GM12865 (cell line): ENCODE measurements at regions not wholly inside any gene's neighbourhood (a gene's known extent, or its start where the extent isn't known, plus 50 kb on each side); places are given as distances from the start of the nearest gene placed in this dataset.

Experiments
- DNase-seq: peaks from one replicate; pipeline ENCODE4 v3.0.0; 2010; ENCODE audit warnings: low read depth
- H3K4me3 ChIP-seq: 2 replicates; pipeline ENCODE4 v1.5.1; 2011; ENCODE audit warnings: mild to moderate bottlenecking, low read depth, low read length, control low read depth
- CTCF ChIP-seq: IDR thresholded peaks from 2 replicates; pipeline ENCODE4 v1.5.1; 2011; ENCODE audit warnings: low read length, control low read depth, low read depth, inconsistent platforms; ENCODE audit not compliant: insufficient read depth; ENCODE audit errors: missing control alignments

DNA sequence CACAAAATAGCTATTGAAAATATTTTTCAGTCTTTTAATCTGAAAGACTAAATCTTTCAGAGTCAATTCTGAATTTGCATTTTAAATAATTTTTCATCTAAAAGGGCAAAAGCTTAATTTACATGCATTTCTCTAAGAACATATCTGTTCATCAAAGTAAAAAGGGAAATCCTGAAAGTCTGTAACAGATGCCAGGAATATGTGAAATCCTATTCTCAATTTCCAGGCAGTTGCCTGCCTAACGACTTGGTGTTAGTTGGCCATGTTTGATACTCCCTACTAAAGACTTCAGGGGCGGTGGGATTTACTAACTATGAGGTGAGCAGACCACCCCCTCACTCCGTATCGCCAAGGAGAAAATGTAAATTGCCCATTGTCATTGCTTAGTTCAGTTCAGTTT lies 136.8 kb downstream of the KIT start:
- DNase-seq = no peak
- TF ChIP-seq CTCF = no peak
- no peak overlapping the region for H3K4me3 ChIP-seq

- no peak overlapping the region for H3K4me3 ChIP-seq
- TF ChIP-seq CTCF = no peak
- no peak for DNase-seq
Measured at GRCh38 chr4:54793856-54794422, 136.2 kb downstream of the KIT start.
